Iris pigment epithelial cell (primary cell): ENCODE measurements at regions not wholly inside any gene's neighbourhood (a gene's known extent, or its start where the extent isn't known, plus 50 kb on each side); places are given as distances from the start of the nearest gene placed in this dataset.
"Not testable (repeated sequence)": the region's sequence is repeated elsewhere in the genome, so short reads cannot be mapped to it uniquely, and the experiment has no call there.

Experiments used
- DNase-seq: peaks from one replicate; pipeline ENCODE4 v3.0.0-alpha.2; 2011; ENCODE audit warnings: low read depth

DNA sequence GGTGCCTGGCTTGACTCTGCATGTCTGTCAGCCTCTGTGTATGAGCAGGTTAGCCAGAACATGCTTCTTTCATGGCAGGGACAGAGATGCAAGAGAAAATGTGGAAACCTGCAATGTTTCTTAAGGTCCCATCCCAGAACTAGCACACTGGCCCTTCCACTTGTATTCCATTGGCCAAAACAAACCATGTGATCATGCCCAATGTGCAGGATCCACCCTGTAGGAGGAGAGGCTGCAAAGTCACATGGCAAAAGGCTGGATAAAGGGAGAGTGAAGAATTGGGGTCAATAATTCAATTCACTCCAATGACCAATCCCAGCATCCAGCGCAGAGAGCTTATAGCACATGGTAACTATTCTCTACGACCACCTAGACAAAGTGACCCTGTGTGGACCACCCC, 405.5 kb downstream of the MIAT start:
- DNase-seq, result no peak

DNA sequence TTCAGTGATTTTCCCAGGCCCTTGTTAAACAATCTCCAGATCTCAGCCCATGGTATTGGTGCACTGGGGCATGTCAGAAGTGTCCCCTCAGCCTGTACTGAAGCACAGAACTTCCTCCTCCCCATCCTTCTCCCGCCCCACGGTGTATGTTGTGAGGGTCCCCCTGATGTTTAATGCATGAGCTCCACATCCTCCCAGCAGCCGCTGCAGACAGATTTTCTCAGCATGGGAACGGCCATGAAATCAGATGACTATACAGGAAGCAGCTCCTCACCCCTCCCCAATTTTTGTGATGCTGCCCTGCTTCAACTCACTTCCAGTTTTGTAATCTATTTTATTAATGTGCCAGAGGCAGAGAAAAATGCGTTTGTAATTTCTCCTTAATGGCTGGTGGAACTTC, 406.0 kb downstream of the MIAT start:
- DNase-seq, result no peak

DNA sequence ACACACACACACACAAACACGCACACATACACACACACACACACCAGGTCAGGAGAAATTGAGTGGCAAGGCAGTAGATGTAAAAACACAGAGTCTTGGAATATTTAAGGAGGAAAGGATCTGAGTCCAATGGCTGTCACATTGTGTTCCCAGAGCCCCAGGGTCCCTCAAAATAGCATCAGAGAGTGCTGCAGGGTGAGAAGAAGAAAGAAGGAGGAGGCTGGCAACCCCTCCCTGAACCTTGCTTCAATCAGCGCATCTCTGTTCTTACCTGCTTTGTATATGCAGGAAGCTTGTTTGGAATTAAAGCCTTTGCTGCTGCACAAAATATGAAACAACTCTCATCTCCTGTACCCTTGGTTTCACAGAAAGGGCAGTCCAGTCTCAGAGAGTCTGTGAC, 406.5 kb downstream of the MIAT start:
- DNase-seq, result no peak

DNA sequence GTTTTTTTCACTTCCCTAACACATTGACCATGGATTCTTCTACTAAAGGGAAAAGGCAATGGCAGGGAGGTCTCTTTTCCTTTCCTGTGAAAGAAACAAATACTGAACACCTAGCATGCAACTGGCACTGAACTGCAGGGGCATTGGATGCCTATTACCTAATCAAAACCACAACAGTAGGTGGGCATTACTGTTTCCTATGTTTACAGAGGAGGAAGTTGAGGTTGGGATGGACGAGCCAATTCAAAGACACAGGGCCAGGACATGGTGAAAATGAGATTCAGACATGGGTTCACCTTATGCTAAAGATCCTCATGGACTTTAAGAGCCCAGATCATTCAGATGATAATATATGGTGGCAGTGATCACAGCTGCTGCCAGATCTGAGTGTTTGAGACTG, 407.0 kb downstream of the MIAT start:
- no peak for DNase-seq

DNA sequence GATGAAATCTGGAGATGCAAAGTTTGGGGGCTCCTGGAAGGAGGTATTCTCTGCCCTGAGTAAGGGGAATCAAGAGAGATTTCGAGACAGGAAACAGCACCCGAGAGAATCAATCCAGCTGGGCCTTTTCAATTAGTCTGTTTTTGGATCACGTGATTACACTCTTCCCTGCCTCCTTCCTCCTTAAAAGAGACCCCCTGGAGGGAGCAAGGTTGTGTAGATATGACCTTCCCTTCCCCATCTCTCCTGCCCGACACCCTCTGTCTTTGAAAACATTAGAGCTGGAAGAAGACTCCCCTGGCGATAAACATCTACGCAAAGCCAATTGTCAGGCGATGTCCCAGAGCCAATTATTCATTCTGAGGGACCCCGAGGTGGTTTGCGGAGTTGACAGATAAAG, 407.9 kb downstream of the MIAT start:
- DNase-seq, result no peak

DNA sequence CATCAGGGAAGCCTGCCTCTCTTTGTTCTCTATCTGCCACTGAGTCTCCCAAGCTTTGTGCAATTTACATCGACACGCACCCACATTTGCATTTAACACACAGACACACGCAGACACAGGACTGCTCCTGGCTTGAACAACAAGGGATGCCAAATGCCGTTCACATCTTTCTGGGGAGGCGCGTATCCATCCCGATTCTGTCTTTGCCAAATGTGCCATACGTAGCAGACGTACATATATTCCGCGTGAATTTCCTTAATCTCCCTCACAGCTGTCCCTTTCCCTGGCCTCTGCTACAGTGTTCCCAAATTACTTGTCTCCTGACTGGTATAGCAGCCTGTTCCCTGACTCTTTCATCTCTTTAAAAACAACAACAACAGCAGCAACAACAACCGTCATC, 409.5 kb downstream of the MIAT start:
- DNase-seq, result no peak

DNA sequence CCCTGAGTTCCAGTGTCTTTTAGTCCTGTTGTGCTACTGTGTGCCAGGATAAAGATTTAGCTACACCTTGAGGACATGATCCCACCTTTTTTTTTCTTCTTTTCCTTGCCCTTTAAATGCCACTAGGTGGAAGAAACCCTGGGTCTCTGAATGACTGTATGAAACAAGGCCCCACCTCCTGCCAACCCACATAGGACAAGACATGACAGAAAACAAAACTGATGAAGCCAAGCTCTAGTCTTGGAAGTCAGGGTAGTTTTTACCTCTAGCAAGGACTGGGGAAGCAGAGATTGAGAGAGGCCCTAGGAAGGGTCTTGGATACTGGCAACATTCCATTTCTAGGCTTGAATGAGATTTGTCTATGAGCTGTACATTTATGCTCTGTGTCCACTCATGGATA, 410.7 kb downstream of the MIAT start:
- no peak for DNase-seq

DNA sequence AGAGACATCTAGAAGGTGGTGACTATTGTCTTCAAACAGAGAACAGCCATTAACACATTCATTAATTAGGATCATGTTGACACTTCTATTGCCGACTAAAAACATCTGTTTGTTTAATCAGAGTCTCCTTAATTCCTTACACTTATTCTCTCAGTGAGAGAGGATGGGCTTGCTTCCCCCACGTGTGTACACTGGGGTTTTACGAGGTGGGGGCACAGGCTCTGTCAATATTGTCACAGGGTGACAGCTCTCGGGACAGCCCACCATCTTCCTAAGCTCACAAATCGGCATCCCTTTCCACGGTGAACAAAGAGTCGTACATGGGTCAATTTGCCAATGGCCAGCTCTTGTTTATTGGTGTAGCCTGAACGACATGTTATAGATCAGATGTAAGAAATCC, 413.2 kb downstream of the MIAT start:
- no peak for DNase-seq

DNA sequence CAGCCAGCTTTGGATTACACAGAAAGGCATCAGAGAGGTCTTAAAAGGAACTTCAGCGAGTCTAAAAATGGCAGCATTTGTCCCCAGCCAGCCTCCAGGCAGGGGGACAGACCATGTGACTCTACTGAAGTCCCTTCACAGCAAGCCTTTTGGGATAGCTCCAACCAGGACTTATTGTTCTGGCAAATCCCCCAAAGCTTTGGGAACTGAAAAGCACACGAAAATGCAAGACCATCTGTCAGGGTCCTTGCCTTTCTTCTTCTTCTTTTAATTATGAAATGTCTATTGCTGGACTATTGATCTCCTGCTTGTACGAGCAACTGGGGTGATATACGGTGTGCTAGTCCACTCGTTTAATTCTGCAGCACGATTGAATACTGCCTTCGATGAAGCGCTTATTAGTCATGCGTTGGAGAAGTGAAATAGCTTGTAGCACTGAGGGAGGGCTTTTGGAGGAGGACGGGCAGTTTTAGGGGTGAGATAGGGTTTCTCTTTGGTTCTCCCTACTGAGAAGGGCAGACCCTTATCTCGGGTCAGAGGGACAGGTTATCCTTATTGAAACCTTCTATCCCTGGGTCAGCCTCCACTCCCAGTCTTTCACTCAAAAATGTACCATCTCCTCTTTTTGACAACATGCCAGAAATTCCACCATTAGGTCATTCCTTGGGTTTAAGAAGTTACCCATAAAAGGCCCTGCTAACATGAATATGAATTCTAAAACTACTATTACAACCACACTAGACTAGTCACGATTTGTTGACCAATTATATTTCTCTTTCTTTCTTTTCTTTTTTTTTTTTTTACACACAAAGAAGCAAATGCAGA, 416.4 kb downstream of the MIAT start:
- DNase-seq, result no peak

DNA sequence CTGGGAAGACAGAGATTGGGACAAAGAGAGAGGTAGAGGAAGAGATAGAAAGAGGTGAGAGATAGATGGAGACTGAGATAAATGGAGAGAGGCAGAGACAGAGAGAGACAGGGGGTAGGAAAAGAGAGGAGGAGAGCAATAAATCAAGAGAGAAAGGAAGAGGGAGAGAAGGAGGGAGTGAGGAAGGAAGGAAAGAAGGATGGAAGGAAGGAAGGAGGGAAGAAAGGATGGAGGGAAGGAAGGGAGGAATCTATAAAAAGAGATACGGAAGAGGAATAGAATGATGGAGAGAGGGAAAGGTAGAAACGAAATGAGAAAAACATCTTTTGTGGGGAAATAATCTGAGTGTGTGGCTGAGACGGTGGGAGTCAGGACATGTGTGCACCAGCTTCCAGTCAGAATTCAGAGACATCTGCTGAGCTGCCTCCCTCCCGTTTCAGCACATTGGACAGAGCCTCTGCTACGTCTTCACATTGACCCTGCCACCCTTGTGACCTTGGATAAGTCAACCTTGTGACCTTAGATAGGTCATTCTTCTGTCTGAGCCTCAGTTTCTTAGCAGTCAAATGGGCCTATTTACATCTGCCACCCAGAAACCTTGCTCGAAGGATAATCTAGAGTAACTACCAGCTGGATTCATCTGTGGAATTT, 417.8 kb downstream of the MIAT start:
- DNase-seq, result peak; percentile 5

DNA sequence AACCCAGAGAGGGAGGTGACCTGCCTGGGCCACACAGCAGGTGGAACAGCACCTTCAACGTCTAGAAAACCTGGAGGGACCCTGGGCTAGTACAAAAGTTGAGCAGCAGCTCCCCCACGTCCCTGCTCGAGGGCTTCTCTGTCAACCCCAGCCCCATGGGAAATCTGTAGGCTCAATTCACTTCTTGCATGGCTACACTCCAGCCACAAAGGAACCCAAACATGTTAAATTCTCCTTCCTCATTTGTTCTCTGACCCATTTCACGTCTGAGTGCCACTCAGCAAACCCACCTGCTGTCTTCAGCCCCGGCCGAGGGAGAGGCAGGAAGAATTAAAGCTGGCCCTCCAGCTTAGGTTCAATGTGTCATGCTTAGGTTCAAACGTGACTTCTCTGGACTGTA, 418.5 kb downstream of the MIAT start:
- no peak for DNase-seq

DNA sequence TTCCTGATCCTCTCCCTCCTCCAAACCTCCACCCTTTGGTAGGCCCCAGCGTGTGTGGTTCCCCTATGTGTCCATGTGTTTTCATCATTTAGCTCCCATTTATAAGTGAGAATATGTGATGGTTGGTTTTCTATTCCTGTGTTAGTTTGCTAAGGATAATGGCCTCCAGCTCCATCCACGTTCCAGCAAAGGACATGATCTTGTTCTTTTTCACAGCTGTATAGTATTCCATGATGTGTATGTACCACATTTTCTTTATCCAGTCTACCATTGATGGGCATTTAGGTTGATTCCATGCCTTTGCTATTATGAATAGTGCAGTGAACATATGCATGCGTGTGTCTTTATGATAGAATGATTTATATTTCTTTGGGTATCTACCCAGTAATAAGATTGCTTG, 420.7 kb downstream of the MIAT start:
- DNase-seq, result not testable (repeated sequence)

DNA sequence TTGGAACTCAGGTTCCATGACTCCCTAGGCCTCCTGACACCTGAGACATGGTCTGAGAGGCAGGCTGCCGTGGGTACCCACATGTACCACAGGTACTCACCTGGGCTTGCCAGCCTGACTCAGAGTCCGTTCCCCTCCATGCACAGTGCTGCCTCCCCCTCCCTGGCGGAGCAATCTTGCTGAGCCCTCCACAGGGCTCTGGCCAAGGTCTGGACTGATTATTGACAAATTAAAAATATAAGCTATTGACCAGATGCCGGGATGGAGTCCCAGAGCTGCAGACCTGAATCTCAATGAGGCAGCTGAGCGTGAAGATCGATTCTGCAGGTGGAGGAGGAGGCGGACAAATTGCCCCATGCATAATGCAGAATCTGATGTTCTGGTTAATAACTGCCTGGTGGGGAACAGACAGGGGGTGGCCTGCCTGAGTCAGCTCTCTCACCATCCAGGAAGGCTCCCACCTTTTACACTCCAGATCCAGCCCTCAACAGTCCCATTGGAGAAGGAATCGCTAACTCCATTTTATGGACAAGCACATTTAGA, 422.7 kb downstream of the MIAT start:
- no peak for DNase-seq

DNA sequence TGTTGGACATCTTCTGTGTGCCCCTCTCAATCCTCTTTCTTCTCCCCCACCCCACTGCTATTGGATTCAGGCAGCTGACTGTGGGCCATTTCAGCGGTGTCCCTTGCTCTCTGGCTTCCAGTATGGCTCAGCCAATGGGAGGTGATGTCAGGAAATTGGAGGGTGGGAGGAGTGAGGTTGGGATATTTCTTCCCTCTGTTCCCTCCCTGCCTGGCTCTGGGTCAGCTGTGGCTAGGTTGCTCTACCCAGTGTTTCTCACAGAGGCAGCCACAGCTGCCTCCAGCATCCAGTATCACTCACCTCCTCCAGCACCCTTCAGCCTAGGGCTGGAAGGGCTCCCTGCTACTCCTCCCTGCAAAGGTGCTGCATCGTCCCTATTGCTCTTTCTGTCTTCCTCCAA, 423.5 kb downstream of the MIAT start:
- no peak for DNase-seq

DNA sequence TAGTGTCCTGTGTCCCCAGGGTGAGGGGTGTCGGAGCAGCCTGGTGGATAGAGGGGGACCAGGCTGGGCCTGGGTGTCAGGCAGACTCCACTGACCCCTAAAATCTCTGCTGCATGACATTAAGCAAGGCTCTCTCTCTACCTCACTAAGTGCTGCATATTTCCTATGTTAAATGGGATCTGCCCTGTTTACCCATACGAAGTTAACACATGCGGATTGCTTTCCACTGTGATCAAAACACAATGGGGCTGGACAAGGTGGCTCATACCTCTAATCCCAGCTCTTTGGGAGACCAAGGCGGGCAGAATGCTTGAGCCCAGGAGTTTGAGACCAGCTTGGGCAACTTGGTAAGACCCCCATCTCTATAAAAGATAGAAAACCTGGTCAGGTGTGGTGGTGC, 426.2 kb downstream of the MIAT start:
- DNase-seq, result no peak

DNA sequence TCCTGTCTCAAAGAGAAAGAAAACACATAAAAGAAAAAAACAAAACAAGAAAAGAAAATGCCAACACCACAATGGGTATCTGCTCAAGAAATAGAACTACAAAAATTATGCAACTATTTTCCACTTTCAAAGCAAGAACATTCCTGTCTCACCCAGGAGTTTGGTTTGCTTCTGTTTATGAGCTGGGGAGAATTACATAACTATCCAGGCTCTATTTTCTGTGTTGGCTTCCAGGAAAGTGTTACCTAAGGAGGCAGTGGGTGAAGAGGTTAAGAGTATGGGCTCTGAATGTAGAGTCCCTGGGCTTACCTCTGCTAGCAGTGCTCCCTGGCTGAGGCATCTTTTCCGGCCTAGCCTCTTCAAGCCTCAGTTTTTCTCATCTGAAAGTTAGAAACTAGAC, 426.7 kb downstream of the MIAT start:
- DNase-seq, result peak; percentile 23

DNA sequence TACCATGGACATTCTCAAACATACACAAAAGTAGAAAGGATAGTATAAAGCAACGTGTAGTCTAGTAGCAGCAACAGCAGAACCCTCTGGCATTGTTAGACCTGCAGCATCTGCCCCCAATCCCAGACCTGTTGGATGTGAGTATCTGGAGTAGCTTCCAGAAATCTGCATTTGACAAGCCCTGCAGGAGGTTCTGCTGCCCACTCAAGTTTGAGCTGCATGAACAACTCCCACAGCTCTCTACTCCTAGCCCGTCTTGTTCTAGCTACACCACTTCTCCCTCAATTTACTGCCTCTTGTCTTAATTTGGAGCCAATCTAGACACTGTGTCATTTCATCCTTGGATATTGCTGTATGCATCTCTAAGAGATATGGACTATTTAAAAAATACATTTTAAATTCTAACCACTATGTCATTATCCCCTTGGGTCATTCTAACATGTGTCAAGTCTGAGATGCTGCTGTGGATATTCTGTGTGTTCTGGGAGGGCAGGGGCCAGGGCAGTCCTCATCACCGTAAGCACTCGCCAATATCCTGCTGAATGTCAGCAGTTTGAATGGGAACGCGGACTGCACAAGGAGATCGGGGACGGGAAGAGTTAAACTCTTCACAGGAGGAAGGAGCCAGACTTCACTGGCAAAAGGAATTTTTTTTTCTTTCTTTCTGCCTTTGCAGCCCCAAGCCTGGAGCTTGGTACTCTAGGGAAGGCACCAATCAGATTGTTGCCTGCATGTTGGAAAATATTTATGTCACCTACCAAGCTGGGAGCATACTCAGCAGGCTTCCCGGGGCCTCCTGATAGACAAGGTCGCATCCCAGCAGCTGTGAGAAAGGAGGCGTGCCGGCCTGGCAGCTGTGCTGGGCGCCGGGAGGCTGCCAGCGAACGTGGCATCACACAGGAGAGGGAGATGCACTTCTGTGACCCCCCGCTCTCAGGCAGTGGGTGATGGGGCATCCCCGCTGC, 429.0 kb downstream of the MIAT start:
- no peak for DNase-seq

DNA sequence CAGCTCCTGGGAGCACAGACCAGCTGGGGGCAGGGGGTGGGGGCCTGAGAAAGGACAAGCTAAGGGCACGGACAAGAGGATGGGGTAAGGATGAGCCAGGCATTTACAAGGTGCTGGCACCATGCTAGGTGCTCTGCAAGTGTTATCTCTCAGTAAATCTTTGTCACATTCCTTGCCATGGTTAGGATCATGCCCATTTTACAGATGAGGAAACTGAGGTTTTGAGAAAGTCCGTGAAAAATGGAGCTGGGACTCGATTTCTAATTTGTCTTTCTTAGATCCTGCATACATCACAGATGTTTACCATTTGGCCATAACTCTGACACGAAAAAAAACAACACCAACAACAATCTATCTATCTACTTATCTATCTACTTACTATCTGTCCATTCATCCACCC, 429.7 kb downstream of the MIAT start:
- no peak for DNase-seq

DNA sequence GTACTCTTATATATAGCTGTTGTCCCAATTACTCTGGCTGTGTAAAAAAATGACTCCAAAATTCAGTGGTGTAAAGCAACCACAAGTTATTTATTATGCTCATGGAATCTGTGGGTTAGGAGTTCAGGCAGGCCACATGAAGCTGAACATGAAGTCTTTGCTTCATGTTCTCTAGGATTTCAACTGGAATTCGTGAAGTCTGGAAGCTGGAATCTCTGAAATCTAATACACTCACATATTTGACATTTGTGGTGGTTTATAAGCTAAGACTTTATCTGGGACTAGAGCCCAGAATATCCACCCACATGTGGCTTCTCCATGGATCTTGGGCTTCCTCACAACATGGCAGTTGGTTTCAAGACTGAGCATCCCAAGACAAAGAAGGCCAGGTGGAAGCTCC, 430.6 kb downstream of the MIAT start:
- DNase-seq, result peak; percentile 39

DNA sequence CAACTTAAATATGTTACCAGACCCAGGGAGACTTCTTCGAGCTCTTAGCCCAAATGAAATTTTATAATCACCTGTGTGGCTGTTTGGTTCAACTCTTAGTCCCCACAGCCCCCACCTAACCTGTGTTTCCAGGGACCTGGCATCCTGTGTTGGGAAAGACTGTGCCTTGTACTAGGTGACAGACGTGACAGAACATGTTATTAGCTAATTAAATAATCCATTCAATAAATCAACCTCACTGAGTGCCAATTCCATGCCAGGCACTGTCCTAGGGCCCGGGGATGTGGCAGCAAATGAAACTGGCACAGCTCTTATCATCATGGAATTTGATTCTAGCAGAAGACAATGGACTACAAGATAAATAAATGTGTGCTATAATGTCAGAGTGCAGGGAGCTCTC, 431.9 kb downstream of the MIAT start:
- DNase-seq, result no peak

DNA sequence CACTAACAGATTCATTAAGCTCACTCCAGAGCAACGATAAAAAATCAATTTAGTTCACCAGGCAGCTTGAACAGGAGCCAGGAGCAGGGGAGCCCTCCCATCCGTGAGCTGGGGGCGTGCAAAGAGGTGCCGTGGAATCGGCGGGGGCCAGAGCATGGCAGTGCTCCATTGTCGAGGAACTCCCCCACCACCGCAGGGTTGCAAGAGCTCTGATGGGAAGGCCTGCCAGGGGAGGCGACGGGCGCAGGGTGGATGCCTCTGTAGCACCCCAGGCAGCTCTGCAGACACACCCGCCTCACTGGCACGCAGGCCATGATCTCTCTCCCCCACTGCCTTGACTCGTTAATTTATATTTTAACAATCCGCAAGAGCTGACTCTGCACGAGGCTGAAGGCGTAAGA, 433.2 kb downstream of the MIAT start:
- DNase-seq, result no peak

DNA sequence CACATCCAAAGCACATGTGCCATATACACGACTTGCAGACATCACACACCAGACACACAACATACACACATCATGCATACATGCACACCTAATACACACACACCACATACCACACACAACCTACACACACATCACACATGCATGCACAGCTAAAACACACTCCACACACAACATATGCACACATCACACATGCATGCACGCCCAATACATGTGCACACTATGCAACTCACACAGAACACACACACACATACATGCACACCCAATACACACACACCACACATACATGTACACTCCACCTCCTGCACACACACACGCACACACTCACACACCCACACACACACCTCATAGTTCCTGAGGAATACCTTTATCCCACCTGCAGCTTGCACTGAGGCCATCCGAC, 436.0 kb downstream of the MIAT start:
- DNase-seq, result no peak
